Thyroid gland (tissue), 4 donors: ENCODE measurements at regions not wholly inside any gene's neighbourhood (a gene's known extent, or its start where the extent isn't known, plus 50 kb on each side); places are given as distances from the start of the nearest gene placed in this dataset.

Experiments used
- CTCF ChIP-seq, 6 experiments: fragments of 200-600 bp in 3 of 6; fragments of 450-650 bp in 3 of 6; sonication (generic) in 3 of 6; IDR thresholded peaks; one replicate each; pipeline ENCODE4 v1.5.1; 2016 to 2019; ENCODE audit warnings: antibody characterized with exemption in 6 of 6, mild to moderate bottlenecking in 2 of 6, inconsistent platforms in 1 of 6, moderate library complexity in 1 of 6
- POLR2A ChIP-seq, 2 donors: fragments of 450-650 bp; IDR thresholded peaks; one replicate each; pipeline ENCODE4 v1.6.1; 2017; ENCODE audit warnings: antibody characterized with exemption in 2 of 2, mild to moderate bottlenecking in 2 of 2, moderate library complexity in 1 of 2

GRCh38 chr12:124105546-124105945, 132.5 kb downstream of the ZNF664 start:
- TF ChIP-seq CTCF (IDR thresholded peaks at IDR 0.05): no peak
- TF ChIP-seq POLR2A (IDR thresholded peaks at IDR 0.05): no peak
